ENCODE measurements at regions not wholly inside any gene's neighbourhood (a gene's known extent, or its start where the extent isn't known, plus 50 kb on each side); places are given as distances from the start of the nearest gene placed in this dataset.

- ChIA-PET CTCF (no interaction called here), POLR2A (no interaction called here)
- Histone ChIP-seq H3K27ac (ENCODE audit: extremely low read depth, low read depth, low read length) (no peak overlapping the region), H3K36me3 (ENCODE audit: control insufficient read depth in 2 of 2, insufficient read depth in 1 of 2, low read length in 2 of 2) (no peaks in the 10 kb centered on the region), H3K4me3 (ENCODE audit: low read depth, low read length) (peak overlapping the region; percentile 11), H3K4me1 (ENCODE audit: control insufficient read depth, insufficient read depth, low read length) (no peaks in the 10 kb centered on the region), H3K9me3 (ENCODE audit: control insufficient read depth, insufficient read depth, low read depth, low read length) (no peaks in the 10 kb centered on the region)
- no peak for TF ChIP-seq ZNF311 (tag by site-specific recombination; IDR thresholded peaks at IDR 0.05; ENCODE audit: borderline replicate concordance)
- TF ChIP-seq ZBTB20 (tag by site-specific recombination; IDR thresholded peaks at IDR 0.05), result no peak
Observed at GRCh38 chr3:87088993-87089841, 98.3 kb upstream of the VGLL3 start.

DNA sequence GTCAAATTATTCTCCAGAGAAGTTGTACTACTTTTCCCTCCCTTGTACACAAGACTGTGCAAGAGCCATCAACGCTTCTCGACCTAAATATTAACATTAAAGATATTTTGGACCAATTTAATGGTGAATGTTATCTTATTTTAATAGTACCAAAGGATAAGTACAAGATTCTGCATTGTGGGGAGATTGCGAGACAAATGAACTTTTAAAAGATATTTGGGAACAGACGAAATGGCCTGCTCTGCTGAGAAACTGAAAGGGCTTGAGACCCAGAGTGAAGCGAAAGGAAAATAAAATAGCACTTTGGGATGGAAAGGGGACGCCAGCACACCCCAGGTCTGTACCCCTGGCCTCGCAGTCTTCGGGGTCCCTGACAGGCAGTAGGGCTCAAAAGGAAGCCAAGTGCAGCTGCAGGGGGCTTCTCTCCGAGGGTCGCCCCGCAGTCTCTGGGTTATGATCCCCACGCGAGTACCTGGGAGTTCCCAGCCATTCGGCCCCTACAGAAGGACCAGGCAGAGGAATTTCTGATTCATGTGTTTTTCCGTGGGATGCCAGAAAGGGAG, 97.6 kb upstream of the VGLL3 start:
- TF ChIP-seq ZNF433 (tag by site-specific recombination; IDR thresholded peaks at IDR 0.05; ENCODE audit: low read depth), result no peak
- Histone ChIP-seq H3K4me3 (ENCODE audit: low read depth, low read length) (no peak overlapping the region), H3K4me1 (ENCODE audit: control insufficient read depth, insufficient read depth, low read length) (no peaks in the 10 kb centered on the region), H3K36me3 (ENCODE audit: control insufficient read depth in 2 of 2, insufficient read depth in 1 of 2, low read length in 2 of 2) (no peaks in the 10 kb centered on the region), H3K27ac (ENCODE audit: extremely low read depth, low read depth, low read length) (no peak overlapping the region), H3K9me3 (ENCODE audit: control insufficient read depth, insufficient read depth, low read depth, low read length) (no peaks in the 10 kb centered on the region)
- POLR2A ChIA-PET, result no interaction called here
- CTCF ChIA-PET, result interaction anchor here (1.1 kb wide), 1 partner anchor 75 kb away, joined by 3 read pairs; no protein-coding TSS in a partner anchor

GRCh38 chr3:87084868-87085267, 93.9 kb upstream of the VGLL3 start:
- ChIA-PET CTCF (interaction anchor here (0.8 to 6.3 kb wide), 4 partner anchors 21 to 311 kb away, joined by 3 to 48 read pairs (median 5); no protein-coding TSS in a partner anchor), POLR2A (no interaction called here)
- TF ChIP-seq ZBTB8A (tag by site-specific recombination; IDR thresholded peaks at IDR 0.05) (no peak), ZFP69B (tag by site-specific recombination; IDR thresholded peaks at IDR 0.05) (no peak), MEIS1 (CRISPR knock-in tag; IDR thresholded peaks at IDR 0.05; ENCODE audit: borderline replicate concordance) (no peak), ZNF791 (tag by site-specific recombination; IDR thresholded peaks at IDR 0.05) (no peak), KLF16 (tag by site-specific recombination; IDR thresholded peaks at IDR 0.05) (no peak), ZBTB6 (tag by site-specific recombination; IDR thresholded peaks at IDR 0.05) (no peak), HOXD13 (CRISPR knock-in tag; IDR thresholded peaks at IDR 0.05; ENCODE audit: borderline replicate concordance) (no peak), KLF1 (tag by site-specific recombination; IDR thresholded peaks at IDR 0.05) (no peak), ZSCAN4 (tag by site-specific recombination; IDR thresholded peaks at IDR 0.05) (no peak), ZNF776 (tag by site-specific recombination; IDR thresholded peaks at IDR 0.05; ENCODE audit: borderline replicate concordance) (no peak), ZNF404 (tag by site-specific recombination; IDR thresholded peaks at IDR 0.05) (no peak)
- TF ChIP-seq, protein P1, sequence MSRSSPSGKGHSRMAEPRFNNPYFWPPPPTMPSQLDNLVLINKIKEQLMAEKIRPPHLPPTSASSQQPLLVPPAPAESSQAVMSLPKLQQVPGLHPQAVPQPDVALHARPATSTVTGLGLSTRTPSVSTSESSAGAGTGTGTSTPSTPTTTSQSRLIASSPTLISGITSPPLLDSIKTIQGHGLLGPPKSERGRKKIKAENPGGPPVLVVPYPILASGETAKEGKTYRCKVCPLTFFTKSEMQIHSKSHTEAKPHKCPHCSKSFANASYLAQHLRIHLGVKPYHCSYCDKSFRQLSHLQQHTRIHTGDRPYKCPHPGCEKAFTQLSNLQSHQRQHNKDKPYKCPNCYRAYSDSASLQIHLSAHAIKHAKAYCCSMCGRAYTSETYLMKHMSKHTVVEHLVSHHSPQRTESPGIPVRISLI (tag by site-specific recombination; IDR thresholded peaks at IDR 0.05), result no peak
- TF ChIP-seq, protein P2, sequence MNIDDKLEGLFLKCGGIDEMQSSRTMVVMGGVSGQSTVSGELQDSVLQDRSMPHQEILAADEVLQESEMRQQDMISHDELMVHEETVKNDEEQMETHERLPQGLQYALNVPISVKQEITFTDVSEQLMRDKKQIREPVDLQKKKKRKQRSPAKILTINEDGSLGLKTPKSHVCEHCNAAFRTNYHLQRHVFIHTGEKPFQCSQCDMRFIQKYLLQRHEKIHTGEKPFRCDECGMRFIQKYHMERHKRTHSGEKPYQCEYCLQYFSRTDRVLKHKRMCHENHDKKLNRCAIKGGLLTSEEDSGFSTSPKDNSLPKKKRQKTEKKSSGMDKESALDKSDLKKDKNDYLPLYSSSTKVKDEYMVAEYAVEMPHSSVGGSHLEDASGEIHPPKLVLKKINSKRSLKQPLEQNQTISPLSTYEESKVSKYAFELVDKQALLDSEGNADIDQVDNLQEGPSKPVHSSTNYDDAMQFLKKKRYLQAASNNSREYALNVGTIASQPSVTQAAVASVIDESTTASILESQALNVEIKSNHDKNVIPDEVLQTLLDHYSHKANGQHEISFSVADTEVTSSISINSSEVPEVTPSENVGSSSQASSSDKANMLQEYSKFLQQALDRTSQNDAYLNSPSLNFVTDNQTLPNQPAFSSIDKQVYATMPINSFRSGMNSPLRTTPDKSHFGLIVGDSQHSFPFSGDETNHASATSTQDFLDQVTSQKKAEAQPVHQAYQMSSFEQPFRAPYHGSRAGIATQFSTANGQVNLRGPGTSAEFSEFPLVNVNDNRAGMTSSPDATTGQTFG (tag by site-specific recombination; IDR thresholded peaks at IDR 0.05; ENCODE audit: borderline replicate concordance), result no peak
- H3K36me3 ChIP-seq (ENCODE audit: control insufficient read depth in 2 of 2, insufficient read depth in 1 of 2, low read length in 2 of 2), result no peaks in the 10 kb centered on the region
- no peak overlapping the region for H3K27ac ChIP-seq (ENCODE audit: extremely low read depth, low read depth, low read length)
- no peak overlapping the region for H3K4me3 ChIP-seq (ENCODE audit: low read depth, low read length)
- H3K9me3 ChIP-seq (ENCODE audit: control insufficient read depth, insufficient read depth, low read depth, low read length), result no peaks in the 10 kb centered on the region
- H3K4me1 ChIP-seq (ENCODE audit: control insufficient read depth, insufficient read depth, low read length), result no peaks in the 10 kb centered on the region
